GM12873 (cell line): ENCODE measurements at regions not wholly inside any gene's neighbourhood (a gene's known extent, or its start where the extent isn't known, plus 50 kb on each side); places are given as distances from the start of the nearest gene placed in this dataset.

Source experiments
- TF ChIP-seq, protein P1 (sequence below): IDR thresholded peaks from 2 replicates; pipeline ENCODE4 v1.5.1; 2012; ENCODE audit warnings: low read depth, mild to moderate bottlenecking, moderate library complexity, low read length, control low read depth; ENCODE audit not compliant: insufficient read depth; ENCODE audit errors: missing control alignments

GRCh38 chr10:21055339-21056135 is 158.4 kb upstream of the NEBL start:
- TF ChIP-seq, protein P1, sequence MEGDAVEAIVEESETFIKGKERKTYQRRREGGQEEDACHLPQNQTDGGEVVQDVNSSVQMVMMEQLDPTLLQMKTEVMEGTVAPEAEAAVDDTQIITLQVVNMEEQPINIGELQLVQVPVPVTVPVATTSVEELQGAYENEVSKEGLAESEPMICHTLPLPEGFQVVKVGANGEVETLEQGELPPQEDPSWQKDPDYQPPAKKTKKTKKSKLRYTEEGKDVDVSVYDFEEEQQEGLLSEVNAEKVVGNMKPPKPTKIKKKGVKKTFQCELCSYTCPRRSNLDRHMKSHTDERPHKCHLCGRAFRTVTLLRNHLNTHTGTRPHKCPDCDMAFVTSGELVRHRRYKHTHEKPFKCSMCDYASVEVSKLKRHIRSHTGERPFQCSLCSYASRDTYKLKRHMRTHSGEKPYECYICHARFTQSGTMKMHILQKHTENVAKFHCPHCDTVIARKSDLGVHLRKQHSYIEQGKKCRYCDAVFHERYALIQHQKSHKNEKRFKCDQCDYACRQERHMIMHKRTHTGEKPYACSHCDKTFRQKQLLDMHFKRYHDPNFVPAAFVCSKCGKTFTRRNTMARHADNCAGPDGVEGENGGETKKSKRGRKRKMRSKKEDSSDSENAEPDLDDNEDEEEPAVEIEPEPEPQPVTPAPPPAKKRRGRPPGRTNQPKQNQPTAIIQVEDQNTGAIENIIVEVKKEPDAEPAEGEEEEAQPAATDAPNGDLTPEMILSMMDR = no peak

DNA sequence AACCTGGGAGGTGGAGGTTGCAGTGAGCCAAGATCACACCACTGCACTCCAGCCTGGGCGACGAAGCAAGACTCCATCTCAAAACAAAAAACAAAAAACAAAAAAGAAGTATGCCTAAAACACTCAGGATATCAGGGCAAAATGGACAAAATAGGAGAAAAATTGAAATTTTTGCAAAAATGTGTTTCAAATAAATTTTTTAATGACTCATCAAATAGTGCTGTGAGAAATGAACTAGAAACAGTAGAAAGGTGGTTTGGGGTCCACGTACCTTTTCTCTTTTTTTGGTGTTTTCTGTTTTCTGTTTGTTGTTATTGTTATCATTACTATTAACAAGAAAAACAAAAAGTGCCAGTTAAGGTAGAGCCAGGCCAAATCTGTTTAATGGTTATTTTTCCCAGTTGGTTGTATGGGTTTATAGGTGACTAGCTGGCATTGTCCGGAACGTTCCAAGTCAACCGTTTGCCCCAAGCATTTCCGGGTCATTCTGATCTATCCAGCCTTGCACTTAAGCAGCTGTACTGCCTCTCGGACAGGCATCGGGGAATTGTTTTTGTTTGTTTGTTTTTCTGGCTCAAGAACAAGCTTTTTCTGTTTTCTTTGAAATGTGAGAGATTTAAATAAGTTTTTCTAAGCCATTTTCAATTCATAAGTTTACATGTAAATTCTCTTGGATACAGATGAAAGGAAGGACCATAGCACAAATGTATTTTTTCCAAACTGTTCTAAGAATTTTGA is 157.0 kb upstream of the NEBL start:
- TF ChIP-seq, protein P1 = no peak

DNA sequence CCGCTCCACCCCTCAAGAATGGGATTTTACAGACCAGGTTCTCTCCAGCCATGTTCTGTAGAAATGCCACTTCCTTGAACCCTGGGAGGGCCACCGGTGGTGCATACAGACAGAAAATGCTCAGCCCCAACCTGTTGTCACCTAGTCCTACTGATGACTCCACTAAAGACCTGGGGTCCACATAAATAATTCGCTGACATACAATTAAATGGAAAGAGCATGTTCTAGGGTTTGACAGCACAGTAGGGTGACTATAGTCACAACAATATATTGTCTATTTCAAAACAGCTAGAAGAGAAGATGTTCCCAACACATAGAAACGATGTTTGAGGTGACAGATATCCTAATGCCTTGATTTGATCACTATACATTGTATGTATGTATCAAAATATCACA is 155.6 kb upstream of the NEBL start:
- TF ChIP-seq, protein P1 = no peak

DNA sequence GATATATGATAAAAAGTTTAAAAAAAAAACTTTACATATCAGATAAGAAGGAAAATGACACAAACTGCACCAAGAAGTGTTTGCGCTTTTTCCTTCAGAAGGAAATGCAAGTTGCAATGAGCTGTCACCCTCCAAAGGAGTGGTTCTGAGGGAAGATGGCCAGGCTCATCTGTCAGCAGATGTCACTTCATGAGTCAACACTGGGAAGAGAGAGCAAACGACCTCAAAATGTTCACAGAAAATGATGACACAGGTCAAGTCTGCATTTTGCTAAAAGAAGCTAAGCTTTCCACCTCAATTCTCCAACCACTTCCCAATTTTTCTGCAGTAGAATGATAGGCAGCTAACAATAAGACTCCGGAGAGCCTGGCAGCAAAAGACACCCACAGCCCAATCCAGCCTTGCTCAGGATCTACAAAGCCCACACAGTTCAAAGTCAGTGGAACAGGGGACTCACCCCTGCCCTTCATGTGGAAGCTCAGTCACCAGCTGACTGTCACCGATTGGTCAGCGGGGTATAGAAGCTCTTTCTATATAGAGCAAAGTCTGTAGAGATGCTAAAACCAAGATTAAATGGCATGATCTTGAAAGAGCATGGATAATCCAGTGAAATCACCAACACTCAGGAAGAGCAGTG is 155.1 kb upstream of the NEBL start:
- TF ChIP-seq, protein P1 = no peak

GRCh38 chr10:21049482-21049881 is 152.4 kb upstream of the NEBL start:
- TF ChIP-seq, protein P1 = no peak

DNA sequence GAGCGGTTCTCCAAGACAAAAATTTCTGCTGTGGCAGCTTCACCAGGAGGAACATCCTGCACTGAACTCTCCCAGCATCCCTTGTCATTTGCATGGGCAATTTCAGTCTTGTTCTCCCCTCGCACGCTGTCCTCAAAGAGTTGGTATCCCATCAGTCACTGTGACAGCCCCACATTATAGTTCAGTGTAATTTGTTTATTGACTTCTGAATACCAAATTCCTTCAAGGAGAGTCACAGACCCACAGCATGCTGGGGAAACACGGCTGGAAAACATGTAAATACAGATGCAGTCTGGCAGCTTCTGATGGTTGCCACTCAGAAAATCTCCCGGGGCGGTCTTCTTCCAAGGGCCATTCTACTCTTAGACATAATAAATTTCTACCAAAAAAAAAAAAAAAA is 151.0 kb upstream of the NEBL start:
- TF ChIP-seq, protein P1 = no peak

DNA sequence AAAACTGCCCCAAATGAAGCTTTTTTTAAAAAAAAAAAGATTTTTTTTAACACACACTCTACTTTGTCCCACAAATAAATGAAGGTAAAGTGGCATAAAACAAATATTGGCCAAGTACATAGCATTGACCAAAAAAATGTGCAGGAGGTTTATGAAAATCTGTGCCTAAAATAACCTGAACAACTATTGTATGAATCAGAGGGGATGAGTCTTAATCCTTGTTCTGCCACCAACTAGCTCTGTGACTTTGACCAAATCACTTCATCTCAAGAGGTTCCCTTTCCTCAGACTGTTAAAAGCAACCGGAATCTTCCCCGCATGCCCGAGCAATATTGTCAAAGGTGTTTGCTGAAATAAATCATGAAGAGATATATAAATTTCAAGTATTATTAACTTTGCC is 150.4 kb upstream of the NEBL start:
- TF ChIP-seq, protein P1 = no peak
